ENCODE measurements at regions not wholly inside any gene's neighbourhood (a gene's known extent, or its start where the extent isn't known, plus 50 kb on each side); places are given as distances from the start of the nearest gene placed in this dataset.

DNA sequence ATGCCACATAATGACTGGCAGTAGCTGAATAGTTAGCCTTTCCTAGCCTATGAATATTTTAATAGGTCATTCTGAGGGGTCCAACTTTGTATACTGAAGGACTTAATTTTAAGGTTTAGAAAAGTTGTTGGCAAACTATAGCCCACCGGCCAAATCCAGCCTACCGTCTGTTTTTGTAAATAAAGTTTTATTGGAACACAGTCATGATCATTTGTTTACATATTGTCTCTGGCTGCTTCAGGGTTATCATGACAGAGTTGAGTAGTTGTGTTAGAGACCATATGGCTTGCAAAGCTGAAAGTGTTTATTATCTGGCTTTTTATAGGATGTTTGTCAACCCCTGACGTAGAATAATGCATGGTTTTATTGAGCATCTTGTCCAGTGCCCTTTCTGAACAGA is 73.4 kb downstream of the NTMT2 start:
- ChIA-PET CTCF (no interaction called here), POLR2A (no interaction called here)

DNA sequence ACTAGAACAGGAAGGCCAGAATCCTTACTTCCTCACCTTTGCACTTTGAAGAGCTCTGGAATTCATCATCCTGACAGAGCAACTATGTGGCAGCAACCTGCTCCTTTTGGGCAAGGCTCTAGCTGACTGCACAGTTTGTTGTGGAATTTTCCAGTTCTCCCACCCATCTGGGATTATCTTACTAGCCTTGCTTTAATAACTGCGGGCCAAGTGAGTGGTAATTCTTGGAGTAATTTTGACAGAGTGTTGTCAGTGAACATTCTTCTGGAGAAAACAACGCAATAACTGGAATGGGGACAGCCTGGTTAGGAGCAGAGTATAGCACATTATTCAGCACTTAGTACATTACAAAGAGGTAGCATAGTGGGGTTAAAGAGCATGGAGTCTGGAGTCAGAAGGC is 75.3 kb downstream of the NTMT2 start:
- Histone ChIP-seq H3K27ac (ENCODE audit: insufficient read depth in 1 of 2, low read depth in 1 of 2, low read length in 2 of 2, poor library complexity in 1 of 2, severe bottlenecking in 2 of 2) (no peak overlapping the region), H3K4me1 (ENCODE audit: control extremely low read depth in 1 of 4, control insufficient read depth in 4 of 4, insufficient read depth in 4 of 4, low read length in 3 of 4) (no peaks in the 10 kb centered on the region), H3K4me3 (ENCODE audit: control insufficient read depth in 1 of 7, extremely low read depth in 1 of 7, insufficient read depth in 4 of 7, low read depth in 2 of 7, low read length in 6 of 7) (no peak overlapping the region), H3K9me3 (ENCODE audit: control extremely low read depth in 1 of 5, control insufficient read depth in 4 of 5, insufficient read depth in 2 of 5, low read depth in 1 of 5, low read length in 4 of 5) (peaks cover 0 to 2% (median 0%) of the 10 kb centered on the region in 5 experiments), H3K36me3 (ENCODE audit: control insufficient read depth in 4 of 4, insufficient read depth in 4 of 4, low read length in 3 of 4) (no peaks in the 10 kb centered on the region), H3K27me3 (replicated peaks in 2 of 5; ENCODE audit: control insufficient read depth in 4 of 5, insufficient read depth in 5 of 5, low read length in 4 of 5) (peaks cover 0 to 1% (median 0%) of the 10 kb centered on the region in 5 experiments)
- ChIA-PET CTCF (interaction anchor here (1.9 kb wide), 1 partner anchor 9 kb away, joined by 4 read pairs; no protein-coding TSS in a partner anchor), POLR2A (no interaction called here)
- DNase-seq: no peak
- no CpG with 5 or more reads among the region's 2 CpGs for WGBS (ENCODE audit: insufficient coverage)

More for the DNA sequence above, 73.4 kb downstream of the NTMT2 start:
- Histone ChIP-seq H3K27ac (ENCODE audit: insufficient read depth in 1 of 2, low read depth in 1 of 2, low read length in 2 of 2, poor library complexity in 1 of 2, severe bottlenecking in 2 of 2) (no peak overlapping the region), H3K36me3 (ENCODE audit: control insufficient read depth in 4 of 4, insufficient read depth in 4 of 4, low read length in 3 of 4) (no peaks in the 10 kb centered on the region), H3K27me3 (replicated peaks in 2 of 5; ENCODE audit: control insufficient read depth in 4 of 5, insufficient read depth in 5 of 5, low read length in 4 of 5) (peaks cover 0 to 8% (median 0%) of the 10 kb centered on the region in 5 experiments), H3K9me3 (ENCODE audit: control extremely low read depth in 1 of 5, control insufficient read depth in 4 of 5, insufficient read depth in 2 of 5, low read depth in 1 of 5, low read length in 4 of 5) (peaks cover 0 to 2% (median 0%) of the 10 kb centered on the region in 5 experiments), H3K4me3 (ENCODE audit: control insufficient read depth in 1 of 7, extremely low read depth in 1 of 7, insufficient read depth in 4 of 7, low read depth in 2 of 7, low read length in 6 of 7) (no peak overlapping the region), H3K4me1 (ENCODE audit: control extremely low read depth in 1 of 4, control insufficient read depth in 4 of 4, insufficient read depth in 4 of 4, low read length in 3 of 4) (no peaks in the 10 kb centered on the region)
- 67% methylated on average over 3 of the region's 3 CpGs for WGBS (ENCODE audit: insufficient coverage)
- DNase-seq: no peak

DNA sequence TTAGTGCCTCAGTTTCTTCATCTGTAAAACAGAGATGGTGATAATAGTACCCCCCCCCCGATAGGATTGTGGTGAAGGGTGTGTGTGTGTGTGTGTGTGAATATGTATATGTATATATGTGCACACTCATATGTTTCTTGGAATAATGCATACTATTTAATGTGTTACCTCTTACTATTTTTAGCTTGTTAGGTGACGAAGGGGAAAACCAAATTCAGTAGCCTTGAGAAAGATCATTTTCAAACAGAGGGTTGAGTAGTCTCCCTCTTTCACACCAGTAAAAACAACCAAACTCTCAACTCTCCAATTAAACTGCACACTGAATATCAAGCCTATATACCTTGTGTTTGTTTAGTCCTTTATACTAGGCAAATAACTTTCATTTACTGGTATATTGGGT is 75.7 kb downstream of the NTMT2 start:
- no peaks in the 10 kb centered on the region for H3K27me3 ChIP-seq (replicated peaks in 2 of 5; ENCODE audit: control insufficient read depth in 4 of 5, insufficient read depth in 5 of 5, low read length in 4 of 5)
- no peaks in the 10 kb centered on the region for H3K4me1 ChIP-seq (ENCODE audit: control extremely low read depth in 1 of 4, control insufficient read depth in 4 of 4, insufficient read depth in 4 of 4, low read length in 3 of 4)
- ChIA-PET CTCF (interaction anchor here (1.9 kb wide), 1 partner anchor 9 kb away, joined by 4 read pairs; no protein-coding TSS in a partner anchor), POLR2A (no interaction called here)
- no peak overlapping the region for H3K4me3 ChIP-seq (ENCODE audit: control insufficient read depth in 1 of 7, extremely low read depth in 1 of 7, insufficient read depth in 4 of 7, low read depth in 2 of 7, low read length in 6 of 7)
- WGBS (ENCODE audit: insufficient coverage): no CpG with 5 or more reads among the region's 2 CpGs
- no peaks in the 10 kb centered on the region for H3K36me3 ChIP-seq (ENCODE audit: control insufficient read depth in 4 of 4, insufficient read depth in 4 of 4, low read length in 3 of 4)
- peaks cover 0 to 2% (median 0%) of the 10 kb centered on the region in 5 experiments for H3K9me3 ChIP-seq (ENCODE audit: control extremely low read depth in 1 of 5, control insufficient read depth in 4 of 5, insufficient read depth in 2 of 5, low read depth in 1 of 5, low read length in 4 of 5)
- H3K27ac ChIP-seq (ENCODE audit: insufficient read depth in 1 of 2, low read depth in 1 of 2, low read length in 2 of 2, poor library complexity in 1 of 2, severe bottlenecking in 2 of 2): no peak overlapping the region
- DNase-seq: no peak

GRCh38 chr1:170224469-170224868 is 78.7 kb downstream of the NTMT2 start:
- 80% methylated on average over 1 of the region's 3 CpGs for WGBS (ENCODE audit: insufficient coverage)
- Histone ChIP-seq H3K27me3 (replicated peaks in 2 of 5; ENCODE audit: control insufficient read depth in 4 of 5, insufficient read depth in 5 of 5, low read length in 4 of 5) (no peaks in the 10 kb centered on the region), H3K4me1 (ENCODE audit: control extremely low read depth in 1 of 4, control insufficient read depth in 4 of 4, insufficient read depth in 4 of 4, low read length in 3 of 4) (no peaks in the 10 kb centered on the region), H3K36me3 (ENCODE audit: control insufficient read depth in 4 of 4, insufficient read depth in 4 of 4, low read length in 3 of 4) (no peaks in the 10 kb centered on the region), H3K4me3 (ENCODE audit: control insufficient read depth in 1 of 7, extremely low read depth in 1 of 7, insufficient read depth in 4 of 7, low read depth in 2 of 7, low read length in 6 of 7) (no peak overlapping the region), H3K27ac (ENCODE audit: insufficient read depth in 1 of 2, low read depth in 1 of 2, low read length in 2 of 2, poor library complexity in 1 of 2, severe bottlenecking in 2 of 2) (no peak overlapping the region), H3K9me3 (ENCODE audit: control extremely low read depth in 1 of 5, control insufficient read depth in 4 of 5, insufficient read depth in 2 of 5, low read depth in 1 of 5, low read length in 4 of 5) (no peaks in the 10 kb centered on the region)
- ChIA-PET POLR2A (no interaction called here), CTCF (no interaction called here)
- DNase-seq: no peak

DNA sequence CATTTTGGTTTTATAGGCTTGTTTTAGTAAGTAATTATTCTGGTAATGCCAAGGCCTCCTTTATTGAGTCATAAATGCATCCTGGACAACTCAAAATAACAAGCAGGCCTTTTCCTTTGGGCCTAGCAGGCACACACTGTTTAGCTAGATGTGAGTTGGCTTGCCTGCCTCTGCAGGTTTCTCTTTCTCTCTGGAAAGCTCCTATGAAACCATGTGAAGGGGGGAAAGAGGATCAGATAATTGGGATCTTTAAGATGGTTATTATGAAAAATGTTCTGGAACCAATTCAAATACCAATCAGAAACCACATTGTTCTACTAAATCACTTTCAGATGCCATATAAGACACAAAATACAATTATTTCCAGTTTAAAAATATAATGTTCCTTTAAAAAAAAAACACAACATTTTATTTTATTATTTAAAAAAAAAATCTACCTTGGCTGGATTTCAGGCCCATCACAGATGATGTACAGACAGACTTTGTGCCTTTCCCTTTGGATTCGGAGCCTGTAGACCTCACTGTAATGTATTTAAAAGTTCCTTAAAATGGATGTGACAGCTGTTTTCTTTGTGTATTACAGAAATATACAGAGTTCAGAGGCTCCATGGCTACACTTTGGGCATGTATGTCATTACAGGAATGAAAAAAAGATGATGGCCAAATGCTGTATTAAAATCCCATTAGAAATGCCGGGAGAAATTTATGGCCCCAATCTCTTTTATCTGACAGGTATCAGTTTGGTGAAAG is 80.2 kb downstream of the NTMT2 start:
- no peak overlapping the region for H3K27ac ChIP-seq (ENCODE audit: insufficient read depth in 1 of 2, low read depth in 1 of 2, low read length in 2 of 2, poor library complexity in 1 of 2, severe bottlenecking in 2 of 2)
- WGBS (ENCODE audit: insufficient coverage): no CpG with 5 or more reads among the region's 2 CpGs
- no peaks in the 10 kb centered on the region for H3K9me3 ChIP-seq (ENCODE audit: control extremely low read depth in 1 of 5, control insufficient read depth in 4 of 5, insufficient read depth in 2 of 5, low read depth in 1 of 5, low read length in 4 of 5)
- no peaks in the 10 kb centered on the region for H3K4me1 ChIP-seq (ENCODE audit: control extremely low read depth in 1 of 4, control insufficient read depth in 4 of 4, insufficient read depth in 4 of 4, low read length in 3 of 4)
- no peaks in the 10 kb centered on the region for H3K27me3 ChIP-seq (replicated peaks in 2 of 5; ENCODE audit: control insufficient read depth in 4 of 5, insufficient read depth in 5 of 5, low read length in 4 of 5)
- ChIA-PET CTCF (no interaction called here), POLR2A (no interaction called here)
- no peak overlapping the region for H3K4me3 ChIP-seq (ENCODE audit: control insufficient read depth in 1 of 7, extremely low read depth in 1 of 7, insufficient read depth in 4 of 7, low read depth in 2 of 7, low read length in 6 of 7)
- no peak for DNase-seq
- no peaks in the 10 kb centered on the region for H3K36me3 ChIP-seq (ENCODE audit: control insufficient read depth in 4 of 4, insufficient read depth in 4 of 4, low read length in 3 of 4)

DNA sequence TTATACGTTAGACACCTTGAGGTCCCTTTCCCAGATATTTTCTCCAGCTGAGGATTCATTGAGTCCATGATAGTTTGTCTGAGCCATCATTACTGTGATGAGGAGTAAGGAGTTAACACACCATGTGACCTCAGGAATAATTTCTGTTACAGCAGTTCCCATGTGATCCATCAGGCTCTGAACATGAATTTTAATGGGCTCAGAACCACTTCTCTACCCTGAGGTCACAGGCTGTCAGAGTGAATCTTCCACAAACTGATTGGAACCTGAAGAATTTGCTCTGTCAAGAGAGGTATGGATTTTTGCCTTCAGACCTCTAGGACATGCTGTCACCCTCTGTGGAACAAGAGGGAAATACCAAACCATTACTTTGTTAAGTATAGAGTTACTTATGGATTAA is 81.0 kb downstream of the NTMT2 start:
- DNase-seq: no peak
- Histone ChIP-seq H3K4me3 (ENCODE audit: control insufficient read depth in 1 of 7, extremely low read depth in 1 of 7, insufficient read depth in 4 of 7, low read depth in 2 of 7, low read length in 6 of 7) (no peak overlapping the region), H3K4me1 (ENCODE audit: control extremely low read depth in 1 of 4, control insufficient read depth in 4 of 4, insufficient read depth in 4 of 4, low read length in 3 of 4) (no peaks in the 10 kb centered on the region), H3K27ac (ENCODE audit: insufficient read depth in 1 of 2, low read depth in 1 of 2, low read length in 2 of 2, poor library complexity in 1 of 2, severe bottlenecking in 2 of 2) (no peak overlapping the region), H3K27me3 (replicated peaks in 2 of 5; ENCODE audit: control insufficient read depth in 4 of 5, insufficient read depth in 5 of 5, low read length in 4 of 5) (no peaks in the 10 kb centered on the region), H3K36me3 (ENCODE audit: control insufficient read depth in 4 of 4, insufficient read depth in 4 of 4, low read length in 3 of 4) (no peaks in the 10 kb centered on the region), H3K9me3 (ENCODE audit: control extremely low read depth in 1 of 5, control insufficient read depth in 4 of 5, insufficient read depth in 2 of 5, low read depth in 1 of 5, low read length in 4 of 5) (no peaks in the 10 kb centered on the region)
- no CpG with 5 or more reads among the region's 1 CpG for WGBS (ENCODE audit: insufficient coverage)
- CTCF ChIA-PET: no interaction called here
- POLR2A ChIA-PET: no interaction called here

GRCh38 chr1:170230323-170230722 is 84.6 kb downstream of the NTMT2 start:
- Histone ChIP-seq H3K4me1 (ENCODE audit: control extremely low read depth in 1 of 4, control insufficient read depth in 4 of 4, insufficient read depth in 4 of 4, low read length in 3 of 4) (no peaks in the 10 kb centered on the region), H3K9me3 (ENCODE audit: control extremely low read depth in 1 of 5, control insufficient read depth in 4 of 5, insufficient read depth in 2 of 5, low read depth in 1 of 5, low read length in 4 of 5) (no peaks in the 10 kb centered on the region), H3K27me3 (replicated peaks in 2 of 5; ENCODE audit: control insufficient read depth in 4 of 5, insufficient read depth in 5 of 5, low read length in 4 of 5) (no peaks in the 10 kb centered on the region), H3K27ac (ENCODE audit: insufficient read depth in 1 of 2, low read depth in 1 of 2, low read length in 2 of 2, poor library complexity in 1 of 2, severe bottlenecking in 2 of 2) (no peak overlapping the region), H3K4me3 (ENCODE audit: control insufficient read depth in 1 of 7, extremely low read depth in 1 of 7, insufficient read depth in 4 of 7, low read depth in 2 of 7, low read length in 6 of 7) (no peak overlapping the region), H3K36me3 (ENCODE audit: control insufficient read depth in 4 of 4, insufficient read depth in 4 of 4, low read length in 3 of 4) (no peaks in the 10 kb centered on the region)
- no peak for DNase-seq
- ChIA-PET CTCF (interaction anchor here (1.2 kb wide), 1 partner anchor 11 kb away, joined by 3 read pairs; no protein-coding TSS in a partner anchor), POLR2A (no interaction called here)
- WGBS (ENCODE audit: insufficient coverage): no CpG with 5 or more reads among the region's 1 CpG
